ENCODE measurements at regions not wholly inside any gene's neighbourhood (a gene's known extent, or its start where the extent isn't known, plus 50 kb on each side); places are given as distances from the start of the nearest gene placed in this dataset.

DNA sequence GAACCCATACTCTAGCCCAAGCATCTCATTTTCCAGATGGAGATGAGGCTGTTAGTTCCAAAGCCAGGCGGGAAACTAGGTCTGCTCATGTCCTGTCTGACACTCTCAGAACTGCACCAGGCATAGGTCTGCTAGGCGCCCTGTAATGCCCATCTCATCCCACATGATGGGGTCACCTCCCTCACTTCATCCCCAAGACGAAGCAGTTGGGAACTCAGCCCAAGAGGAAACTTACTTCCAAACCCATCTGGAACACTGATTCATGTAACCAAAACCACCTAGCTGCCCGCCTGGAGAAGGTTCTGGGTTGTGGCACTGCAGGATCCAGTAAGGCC, 84.0 kb upstream of the PRNP start:
- TF ChIP-seq, protein P1, sequence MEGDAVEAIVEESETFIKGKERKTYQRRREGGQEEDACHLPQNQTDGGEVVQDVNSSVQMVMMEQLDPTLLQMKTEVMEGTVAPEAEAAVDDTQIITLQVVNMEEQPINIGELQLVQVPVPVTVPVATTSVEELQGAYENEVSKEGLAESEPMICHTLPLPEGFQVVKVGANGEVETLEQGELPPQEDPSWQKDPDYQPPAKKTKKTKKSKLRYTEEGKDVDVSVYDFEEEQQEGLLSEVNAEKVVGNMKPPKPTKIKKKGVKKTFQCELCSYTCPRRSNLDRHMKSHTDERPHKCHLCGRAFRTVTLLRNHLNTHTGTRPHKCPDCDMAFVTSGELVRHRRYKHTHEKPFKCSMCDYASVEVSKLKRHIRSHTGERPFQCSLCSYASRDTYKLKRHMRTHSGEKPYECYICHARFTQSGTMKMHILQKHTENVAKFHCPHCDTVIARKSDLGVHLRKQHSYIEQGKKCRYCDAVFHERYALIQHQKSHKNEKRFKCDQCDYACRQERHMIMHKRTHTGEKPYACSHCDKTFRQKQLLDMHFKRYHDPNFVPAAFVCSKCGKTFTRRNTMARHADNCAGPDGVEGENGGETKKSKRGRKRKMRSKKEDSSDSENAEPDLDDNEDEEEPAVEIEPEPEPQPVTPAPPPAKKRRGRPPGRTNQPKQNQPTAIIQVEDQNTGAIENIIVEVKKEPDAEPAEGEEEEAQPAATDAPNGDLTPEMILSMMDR (IDR thresholded peaks at IDR 0.05 in 2 of 3, conservative IDR thresholded peaks at IDR 0.05 in 1 of 3; ENCODE audit: control insufficient read depth in 2 of 3, extremely low read depth in 1 of 3, insufficient read depth in 1 of 3, low read depth in 3 of 3, low read length in 3 of 3), result no peak
- TF ChIP-seq POLR2AphosphoS5 (IDR thresholded peaks at IDR 0.05; ENCODE audit: low read length) (no peak), LARP7 (IDR thresholded peaks at IDR 0.05) (no peak), PML (IDR thresholded peaks at IDR 0.05; ENCODE audit: low read length) (no peak), SUZ12 (IDR thresholded peaks at IDR 0.05; ENCODE audit: unreplicated experiment) (no peak), EP300 (IDR thresholded peaks at IDR 0.05; ENCODE audit: borderline replicate concordance in 1 of 2, control insufficient read depth in 1 of 2, low read depth in 2 of 2, low read length in 2 of 2) (no peak), TARDBP (IDR thresholded peaks at IDR 0.05; ENCODE audit: borderline replicate concordance) (no peak), SIX5 (IDR thresholded peaks at IDR 0.05; ENCODE audit: low read depth, low read length, severe bottlenecking) (no peak), POLR2A (IDR thresholded peaks at IDR 0.05; ENCODE audit: low read depth, low read length) (no peak), MXI1 (IDR thresholded peaks at IDR 0.05; ENCODE audit: low read depth, low read length) (no peak), CHD2 (IDR thresholded peaks at IDR 0.05; ENCODE audit: borderline replicate concordance, low read depth, low read length) (no peak)
- TF ChIP-seq, protein P2, sequence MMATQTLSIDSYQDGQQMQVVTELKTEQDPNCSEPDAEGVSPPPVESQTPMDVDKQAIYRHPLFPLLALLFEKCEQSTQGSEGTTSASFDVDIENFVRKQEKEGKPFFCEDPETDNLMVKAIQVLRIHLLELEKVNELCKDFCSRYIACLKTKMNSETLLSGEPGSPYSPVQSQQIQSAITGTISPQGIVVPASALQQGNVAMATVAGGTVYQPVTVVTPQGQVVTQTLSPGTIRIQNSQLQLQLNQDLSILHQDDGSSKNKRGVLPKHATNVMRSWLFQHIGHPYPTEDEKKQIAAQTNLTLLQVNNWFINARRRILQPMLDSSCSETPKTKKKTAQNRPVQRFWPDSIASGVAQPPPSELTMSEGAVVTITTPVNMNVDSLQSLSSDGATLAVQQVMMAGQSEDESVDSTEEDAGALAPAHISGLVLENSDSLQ (IDR thresholded peaks at IDR 0.05), result no peak
- TF ChIP-seq, protein P3, sequence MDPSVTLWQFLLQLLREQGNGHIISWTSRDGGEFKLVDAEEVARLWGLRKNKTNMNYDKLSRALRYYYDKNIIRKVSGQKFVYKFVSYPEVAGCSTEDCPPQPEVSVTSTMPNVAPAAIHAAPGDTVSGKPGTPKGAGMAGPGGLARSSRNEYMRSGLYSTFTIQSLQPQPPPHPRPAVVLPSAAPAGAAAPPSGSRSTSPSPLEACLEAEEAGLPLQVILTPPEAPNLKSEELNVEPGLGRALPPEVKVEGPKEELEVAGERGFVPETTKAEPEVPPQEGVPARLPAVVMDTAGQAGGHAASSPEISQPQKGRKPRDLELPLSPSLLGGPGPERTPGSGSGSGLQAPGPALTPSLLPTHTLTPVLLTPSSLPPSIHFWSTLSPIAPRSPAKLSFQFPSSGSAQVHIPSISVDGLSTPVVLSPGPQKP (IDR thresholded peaks at IDR 0.05; ENCODE audit: low read depth, low read length), result no peak

Data from GM12878 (cell line).